ENCODE measurements at regions not wholly inside any gene's neighbourhood (a gene's known extent, or its start where the extent isn't known, plus 50 kb on each side); places are given as distances from the start of the nearest gene placed in this dataset.

- Histone ChIP-seq H3K27ac (ENCODE audit: insufficient read depth, low read length, poor library complexity, severe bottlenecking) (no peak overlapping the region), H3K9me3 (ENCODE audit: control insufficient read depth, low read length) (no peaks in the 10 kb centered on the region), H3K36me3 (ENCODE audit: control insufficient read depth, insufficient read depth, low read length) (peaks cover 86% of the 10 kb centered on the region), H3K4me1 (ENCODE audit: control insufficient read depth, insufficient read depth, low read length, poor library complexity, severe bottlenecking) (peaks cover 8% of the 10 kb centered on the region), H3K4me3 (ENCODE audit: insufficient read depth, low read depth, low read length, poor library complexity, severe bottlenecking) (no peak overlapping the region), H3K27me3 (replicated peaks; ENCODE audit: control insufficient read depth, insufficient read depth, low read length, poor library complexity, severe bottlenecking) (no peaks in the 10 kb centered on the region)
- DNase-seq: no peak
These were observed 348.6 kb downstream of the SEC14L1 start for GRCh38 chr17:77489239-77489892.

DNA sequence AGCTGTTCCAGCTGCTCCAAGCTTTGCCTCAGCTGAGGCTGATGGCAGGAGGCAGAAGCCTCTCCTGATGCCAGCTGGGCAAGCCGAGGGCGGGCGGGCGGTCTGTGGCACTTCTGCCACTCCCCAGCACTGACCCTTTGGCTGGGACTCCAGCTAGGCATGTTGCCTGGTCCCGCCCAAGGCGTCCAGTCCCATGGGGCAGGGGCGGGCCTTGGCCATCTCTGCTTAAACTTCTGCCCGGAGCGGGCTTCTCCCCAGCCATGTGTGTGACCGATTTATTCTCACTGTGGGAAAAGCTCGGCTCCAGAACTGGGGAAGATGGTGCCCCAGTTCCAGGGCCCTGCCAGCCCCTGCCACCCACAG lies 349.1 kb downstream of the SEC14L1 start:
- Histone ChIP-seq H3K27ac (ENCODE audit: insufficient read depth, low read length, poor library complexity, severe bottlenecking) (no peak overlapping the region), H3K4me1 (ENCODE audit: control insufficient read depth, insufficient read depth, low read length, poor library complexity, severe bottlenecking) (peaks cover 13% of the 10 kb centered on the region), H3K9me3 (ENCODE audit: control insufficient read depth, low read length) (no peaks in the 10 kb centered on the region), H3K36me3 (ENCODE audit: control insufficient read depth, insufficient read depth, low read length) (peaks cover 87% of the 10 kb centered on the region), H3K27me3 (replicated peaks; ENCODE audit: control insufficient read depth, insufficient read depth, low read length, poor library complexity, severe bottlenecking) (no peaks in the 10 kb centered on the region), H3K4me3 (ENCODE audit: insufficient read depth, low read depth, low read length, poor library complexity, severe bottlenecking) (no peak overlapping the region)
- no peak for DNase-seq

- peaks cover 14% of the 10 kb centered on the region for H3K4me1 ChIP-seq (ENCODE audit: control insufficient read depth, insufficient read depth, low read length, poor library complexity, severe bottlenecking)
These were observed 349.8 kb downstream of the SEC14L1 start for GRCh38 chr17:77490361-77491183.

GRCh38 chr17:77491921-77492445 lies 351.2 kb downstream of the SEC14L1 start:
- H3K4me1 ChIP-seq (ENCODE audit: control insufficient read depth, insufficient read depth, low read length, poor library complexity, severe bottlenecking): peaks cover 14% of the 10 kb centered on the region
- no peak overlapping the region for H3K4me3 ChIP-seq (ENCODE audit: insufficient read depth, low read depth, low read length, poor library complexity, severe bottlenecking)
- no peaks in the 10 kb centered on the region for H3K9me3 ChIP-seq (ENCODE audit: control insufficient read depth, low read length)
- peaks cover 79% of the 10 kb centered on the region for H3K36me3 ChIP-seq (ENCODE audit: control insufficient read depth, insufficient read depth, low read length)
- no peaks in the 10 kb centered on the region for H3K27me3 ChIP-seq (replicated peaks; ENCODE audit: control insufficient read depth, insufficient read depth, low read length, poor library complexity, severe bottlenecking)
- H3K27ac ChIP-seq (ENCODE audit: insufficient read depth, low read length, poor library complexity, severe bottlenecking): peak overlapping the region; percentile 22
- DNase-seq: peak in 2 of 3 donors; percentile 19 to 23

More at GRCh38 chr17:77490361-77491183, 349.8 kb downstream of the SEC14L1 start:
- no peak overlapping the region for H3K4me3 ChIP-seq (ENCODE audit: insufficient read depth, low read depth, low read length, poor library complexity, severe bottlenecking)
- no peak for DNase-seq
- H3K27me3 ChIP-seq (replicated peaks; ENCODE audit: control insufficient read depth, insufficient read depth, low read length, poor library complexity, severe bottlenecking): no peaks in the 10 kb centered on the region
- H3K9me3 ChIP-seq (ENCODE audit: control insufficient read depth, low read length): no peaks in the 10 kb centered on the region
- no peak overlapping the region for H3K27ac ChIP-seq (ENCODE audit: insufficient read depth, low read length, poor library complexity, severe bottlenecking)
- peaks cover 80% of the 10 kb centered on the region for H3K36me3 ChIP-seq (ENCODE audit: control insufficient read depth, insufficient read depth, low read length)

DNA sequence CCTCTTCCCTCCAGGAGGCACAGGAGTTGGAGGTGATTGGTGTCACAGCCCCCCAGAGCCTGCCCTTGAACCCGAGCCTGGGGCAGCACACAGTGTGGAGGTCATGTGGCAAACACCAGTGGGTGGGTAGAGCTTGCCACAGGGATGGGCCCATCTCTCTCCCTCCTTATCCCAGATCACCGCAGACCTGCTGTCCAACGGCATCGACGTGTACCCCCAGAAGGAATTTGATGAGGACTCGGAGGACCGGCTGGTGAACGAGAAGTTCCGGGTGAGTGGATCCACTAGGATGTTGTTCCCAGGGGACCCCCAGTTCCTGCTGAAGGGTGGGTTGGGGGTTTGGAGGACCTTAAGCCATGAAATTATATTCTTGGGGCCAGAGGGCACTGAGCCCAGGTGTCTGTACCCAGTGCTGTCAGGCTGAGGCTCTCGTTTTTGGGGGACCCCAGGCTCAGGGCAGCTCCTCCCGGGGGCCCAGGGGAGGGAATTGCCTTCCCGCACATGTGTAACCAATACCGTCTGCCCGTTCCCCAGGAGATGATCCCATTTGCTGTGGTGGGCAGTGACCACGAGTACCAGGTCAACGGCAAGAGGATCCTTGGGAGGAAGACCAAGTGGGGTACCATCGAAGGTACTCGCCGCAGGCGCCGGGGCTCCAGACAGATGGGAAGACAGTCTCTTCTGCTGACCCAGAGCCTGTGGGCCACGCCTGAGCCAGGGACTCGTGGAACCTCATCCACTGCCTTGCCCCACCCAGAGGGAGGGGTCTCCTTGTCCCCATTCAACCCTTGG lies 351.9 kb downstream of the SEC14L1 start:
- no peak for DNase-seq
- Histone ChIP-seq H3K36me3 (ENCODE audit: control insufficient read depth, insufficient read depth, low read length) (peaks cover 79% of the 10 kb centered on the region), H3K4me1 (ENCODE audit: control insufficient read depth, insufficient read depth, low read length, poor library complexity, severe bottlenecking) (peaks cover 14% of the 10 kb centered on the region), H3K9me3 (ENCODE audit: control insufficient read depth, low read length) (no peaks in the 10 kb centered on the region), H3K27ac (ENCODE audit: insufficient read depth, low read length, poor library complexity, severe bottlenecking) (no peak overlapping the region), H3K27me3 (replicated peaks; ENCODE audit: control insufficient read depth, insufficient read depth, low read length, poor library complexity, severe bottlenecking) (no peaks in the 10 kb centered on the region), H3K4me3 (ENCODE audit: insufficient read depth, low read depth, low read length, poor library complexity, severe bottlenecking) (no peak overlapping the region)

- H3K27me3 ChIP-seq (replicated peaks; ENCODE audit: control insufficient read depth, insufficient read depth, low read length, poor library complexity, severe bottlenecking): no peaks in the 10 kb centered on the region
These were observed 352.6 kb downstream of the SEC14L1 start for GRCh38 chr17:77493238-77493820.

GRCh38 chr17:77493901-77494663 lies 353.3 kb downstream of the SEC14L1 start:
- no peak overlapping the region for H3K4me3 ChIP-seq (ENCODE audit: insufficient read depth, low read depth, low read length, poor library complexity, severe bottlenecking)
- H3K27me3 ChIP-seq (replicated peaks; ENCODE audit: control insufficient read depth, insufficient read depth, low read length, poor library complexity, severe bottlenecking): no peaks in the 10 kb centered on the region
- peaks cover 79% of the 10 kb centered on the region for H3K36me3 ChIP-seq (ENCODE audit: control insufficient read depth, insufficient read depth, low read length)
- peak overlapping the region; percentile 16 for H3K27ac ChIP-seq (ENCODE audit: insufficient read depth, low read length, poor library complexity, severe bottlenecking)
- H3K9me3 ChIP-seq (ENCODE audit: control insufficient read depth, low read length): no peaks in the 10 kb centered on the region
- H3K4me1 ChIP-seq (ENCODE audit: control insufficient read depth, insufficient read depth, low read length, poor library complexity, severe bottlenecking): peaks cover 10% of the 10 kb centered on the region
- no peak for DNase-seq

More at GRCh38 chr17:77493238-77493820, 352.6 kb downstream of the SEC14L1 start:
- Histone ChIP-seq H3K9me3 (ENCODE audit: control insufficient read depth, low read length) (no peaks in the 10 kb centered on the region), H3K27ac (ENCODE audit: insufficient read depth, low read length, poor library complexity, severe bottlenecking) (no peak overlapping the region), H3K4me1 (ENCODE audit: control insufficient read depth, insufficient read depth, low read length, poor library complexity, severe bottlenecking) (peaks cover 12% of the 10 kb centered on the region), H3K36me3 (ENCODE audit: control insufficient read depth, insufficient read depth, low read length) (peaks cover 79% of the 10 kb centered on the region), H3K4me3 (ENCODE audit: insufficient read depth, low read depth, low read length, poor library complexity, severe bottlenecking) (no peak overlapping the region)
- no peak for DNase-seq

DNA sequence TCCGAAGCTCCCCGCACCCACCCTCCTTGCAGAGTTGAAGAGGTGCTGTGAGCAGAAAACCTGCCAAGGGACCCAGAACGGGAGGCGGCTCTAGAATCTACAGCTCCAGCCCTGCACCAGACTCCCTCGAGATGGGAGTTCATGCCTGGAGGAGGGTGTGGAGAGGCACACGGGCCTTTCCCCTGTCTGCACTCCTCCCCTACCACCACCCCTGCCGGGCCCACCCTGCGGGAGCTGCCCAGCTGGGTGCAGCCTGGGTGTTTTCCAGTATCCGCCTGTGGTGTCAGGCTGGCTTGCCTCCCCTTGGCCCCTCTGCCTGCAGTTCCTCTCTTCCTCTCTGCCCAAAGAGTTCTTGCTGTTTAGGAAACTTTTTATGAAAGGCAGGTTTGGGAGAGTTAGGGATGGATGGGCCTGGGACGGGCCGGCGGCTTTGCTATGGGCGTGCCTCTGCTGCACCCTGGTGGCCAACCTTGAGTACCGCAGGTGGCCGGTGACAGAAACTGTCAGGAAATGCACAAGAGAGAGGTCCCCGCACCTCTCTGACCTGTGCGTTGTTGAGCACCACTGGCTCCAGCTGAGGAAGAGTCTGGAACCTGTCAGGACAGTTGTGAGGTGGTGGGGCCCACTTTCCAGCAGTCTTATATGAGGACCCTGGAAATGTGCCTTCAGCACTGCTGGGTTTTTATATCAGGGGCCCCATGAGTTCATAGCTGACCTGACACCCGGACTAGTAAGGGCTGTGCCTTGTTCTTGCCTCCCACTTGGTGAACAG lies 354.1 kb downstream of the SEC14L1 start:
- no peak overlapping the region for H3K4me3 ChIP-seq (ENCODE audit: insufficient read depth, low read depth, low read length, poor library complexity, severe bottlenecking)
- peaks cover 10% of the 10 kb centered on the region for H3K4me1 ChIP-seq (ENCODE audit: control insufficient read depth, insufficient read depth, low read length, poor library complexity, severe bottlenecking)
- H3K9me3 ChIP-seq (ENCODE audit: control insufficient read depth, low read length): no peaks in the 10 kb centered on the region
- DNase-seq: peak; percentile 58 to 72 (median 65)
- H3K27me3 ChIP-seq (replicated peaks; ENCODE audit: control insufficient read depth, insufficient read depth, low read length, poor library complexity, severe bottlenecking): no peaks in the 10 kb centered on the region
- H3K27ac ChIP-seq (ENCODE audit: insufficient read depth, low read length, poor library complexity, severe bottlenecking): peak overlapping the region; percentile 43
- H3K36me3 ChIP-seq (ENCODE audit: control insufficient read depth, insufficient read depth, low read length): peaks cover 79% of the 10 kb centered on the region

Measured in effector memory CD4-positive, alpha-beta T cell (primary cell).